Hindlimb muscle (tissue), 1 donor: ENCODE measurements at regions not wholly inside any gene's neighbourhood (a gene's known extent, or its start where the extent isn't known, plus 50 kb on each side); places are given as distances from the start of the nearest gene placed in this dataset.

ENCODE experiments used
- DNase-seq: peaks from one replicate; pipeline ENCODE4 v3.0.0-alpha.2; 2013

DNA sequence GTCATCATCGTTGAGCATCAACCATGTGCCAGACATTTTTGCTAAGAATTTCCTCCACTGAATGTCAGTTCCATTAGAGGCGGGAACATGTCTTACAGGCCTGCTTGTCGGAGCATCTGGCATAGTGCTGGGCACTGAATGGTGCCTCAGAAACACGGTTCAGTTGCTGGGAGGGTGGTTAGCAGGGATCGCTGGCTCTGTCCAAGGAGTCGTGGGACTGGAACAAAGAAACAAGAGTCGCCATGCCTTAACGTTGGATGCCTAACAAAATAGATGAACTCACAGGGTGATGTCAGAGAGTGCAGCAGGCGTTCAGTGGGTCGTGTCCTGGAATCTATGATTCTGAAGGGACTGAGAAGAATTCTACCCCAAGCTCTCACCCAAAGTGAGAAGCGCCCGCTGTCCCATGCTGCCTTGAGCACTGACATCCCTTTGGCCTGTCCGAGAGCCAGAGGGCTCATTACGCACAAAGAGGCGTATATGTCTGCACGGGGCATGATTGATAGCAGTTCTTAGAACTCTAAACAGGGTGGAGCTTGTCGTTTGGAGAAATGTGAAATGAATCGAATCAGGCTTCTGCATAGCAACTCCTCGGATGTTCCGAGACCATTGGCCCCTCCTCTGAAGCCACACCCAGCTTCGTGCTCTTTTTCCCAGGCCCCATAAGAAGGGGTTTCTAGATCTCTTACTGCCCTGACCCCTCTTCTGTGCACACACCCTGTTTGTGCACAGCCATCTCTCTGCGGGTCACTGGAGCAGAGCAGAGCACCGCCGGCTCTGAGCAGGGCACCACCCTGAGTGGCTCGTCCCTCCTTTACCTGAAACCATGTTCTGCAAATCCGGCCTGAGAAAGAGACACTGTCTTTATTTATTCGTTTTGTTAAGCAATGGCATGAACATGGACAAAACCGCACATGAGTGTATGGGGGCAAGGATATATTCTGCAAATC is 113.1 kb upstream of the B3GAT1 start:
- no peak for DNase-seq

DNA sequence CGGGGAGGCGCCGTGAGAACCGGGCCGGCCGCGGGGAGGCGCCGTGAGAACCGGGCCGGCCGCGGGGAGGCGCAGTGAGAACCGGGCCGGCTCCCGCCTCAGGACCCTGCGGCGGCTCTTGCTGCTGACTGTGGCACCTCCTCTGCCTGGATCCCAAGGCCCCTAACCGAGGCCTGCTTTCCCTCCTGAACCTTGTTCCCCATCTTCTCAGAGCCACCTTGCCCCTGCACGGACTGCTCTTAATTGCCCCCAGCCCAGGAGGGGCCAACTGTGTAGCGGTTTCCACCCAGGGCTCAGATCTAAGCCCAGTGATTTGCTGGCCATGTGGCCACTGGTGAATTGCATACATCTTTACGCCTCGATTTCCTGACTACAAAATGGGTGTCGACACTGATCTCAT is 112.2 kb upstream of the B3GAT1 start:
- no peak for DNase-seq

DNA sequence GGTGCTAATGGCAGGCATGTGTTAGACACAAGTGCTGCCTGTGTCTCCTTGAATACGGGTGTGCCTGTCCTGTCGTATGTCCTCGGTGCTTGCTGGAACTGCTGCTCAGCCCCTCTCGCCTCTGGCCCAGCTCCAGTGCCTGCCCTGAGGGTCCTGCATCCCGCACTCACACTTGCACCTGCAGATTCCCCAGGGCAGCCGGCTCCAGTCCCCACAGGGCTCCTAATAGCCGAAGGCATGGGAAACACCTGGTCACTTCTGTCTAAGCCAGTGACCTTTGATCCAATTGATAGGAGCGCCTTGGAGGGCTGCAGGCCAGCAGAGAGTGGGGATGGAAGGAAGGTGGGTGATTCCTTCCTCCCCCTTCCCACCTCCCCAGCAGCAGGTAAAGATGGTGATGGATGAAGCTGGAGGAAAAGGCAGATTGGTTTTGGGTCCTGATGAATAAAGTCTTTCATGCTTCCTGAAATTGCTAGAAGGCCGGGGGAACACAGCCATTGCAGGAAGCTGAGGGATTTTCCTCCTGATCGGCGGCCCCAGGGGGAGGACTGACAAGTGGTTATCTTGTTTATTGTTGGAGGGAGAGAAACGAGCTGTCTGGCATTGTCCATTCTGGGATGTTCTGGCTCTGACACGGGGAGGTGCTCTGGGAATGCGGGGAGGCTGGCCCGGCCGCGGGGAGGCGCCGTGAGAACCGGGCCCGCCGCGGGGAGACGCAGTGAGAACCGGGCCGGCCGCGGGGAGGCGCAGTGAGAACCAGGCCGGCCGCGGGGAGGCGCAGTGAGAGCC is 110.9 kb upstream of the B3GAT1 start:
- no peak for DNase-seq

DNA sequence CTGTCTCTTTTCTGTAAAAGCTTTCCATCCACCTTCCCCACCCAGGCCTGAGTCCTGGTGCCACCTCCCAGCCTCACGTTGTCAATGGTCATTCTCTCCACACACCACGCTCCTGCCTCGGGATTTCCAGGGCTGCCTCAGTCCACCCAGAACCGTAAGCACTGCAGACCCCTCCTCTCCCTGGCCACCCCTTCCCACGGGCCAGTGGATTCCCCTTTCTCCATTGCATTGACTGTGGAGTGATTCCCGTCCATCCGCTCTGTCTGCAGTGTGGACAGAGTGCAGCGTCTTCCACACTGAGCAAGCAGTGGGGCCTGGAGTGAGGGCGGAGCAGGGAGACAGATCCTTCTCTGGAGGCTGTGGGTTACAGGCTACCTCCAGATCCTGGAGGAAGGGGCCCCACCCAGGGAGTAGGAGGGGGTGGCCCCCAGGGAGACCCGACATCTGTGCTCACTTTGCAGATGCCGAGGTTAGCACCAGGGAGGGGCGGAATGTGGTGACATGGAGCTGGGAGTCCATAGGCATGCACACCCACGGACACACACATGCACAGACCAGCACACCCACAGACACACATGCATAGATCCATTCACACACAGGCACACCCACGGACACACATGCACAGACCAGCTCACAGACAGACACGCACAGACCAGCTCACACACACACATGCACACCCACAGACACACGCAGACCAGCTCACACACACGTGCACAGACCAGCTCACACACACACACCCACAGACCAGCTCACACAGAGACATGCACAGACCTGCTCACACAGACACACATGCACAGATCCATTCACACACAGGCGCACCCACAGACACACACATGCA is 109.6 kb upstream of the B3GAT1 start:
- no peak for DNase-seq

DNA sequence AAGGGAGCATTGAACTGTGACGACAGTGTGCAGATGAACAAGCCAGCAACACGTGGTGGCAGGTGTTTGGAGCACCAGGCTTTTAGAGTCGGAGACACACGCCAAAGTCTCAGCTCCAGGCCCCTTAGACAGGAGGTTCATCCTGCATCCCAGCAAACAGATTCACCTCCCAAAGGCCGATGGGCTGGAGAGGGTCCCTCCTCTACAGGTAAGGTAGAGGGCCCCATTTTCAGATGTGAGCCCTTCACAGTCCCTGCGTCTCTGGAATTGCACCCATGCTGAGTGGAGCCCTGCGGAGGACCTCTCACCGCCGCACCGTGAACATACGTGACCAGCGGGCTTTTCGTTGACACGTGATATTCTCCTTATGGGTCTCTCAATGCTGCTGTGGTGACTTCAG is 109.0 kb upstream of the B3GAT1 start:
- DNase-seq: no peak

DNA sequence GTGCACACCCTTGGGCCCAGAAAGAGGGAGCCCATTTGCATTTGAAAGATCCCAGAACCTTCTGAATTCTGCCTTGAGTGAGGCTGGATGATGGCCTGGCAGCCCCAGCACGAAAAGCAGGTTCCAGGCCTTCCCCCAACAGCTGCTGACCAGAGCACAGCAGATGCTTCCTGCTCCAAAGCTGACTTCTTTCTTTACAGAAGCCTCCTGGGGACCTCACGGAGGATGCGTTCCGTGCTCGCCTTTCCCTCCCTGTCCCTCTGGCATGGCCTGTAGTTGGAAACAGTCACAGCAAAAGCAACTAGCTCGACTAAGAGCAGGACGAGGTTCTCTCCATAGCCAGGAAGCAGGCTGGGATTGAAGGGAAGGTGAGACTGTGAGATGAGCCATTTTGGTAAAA is 107.7 kb upstream of the B3GAT1 start:
- DNase-seq: peak; percentile 71

DNA sequence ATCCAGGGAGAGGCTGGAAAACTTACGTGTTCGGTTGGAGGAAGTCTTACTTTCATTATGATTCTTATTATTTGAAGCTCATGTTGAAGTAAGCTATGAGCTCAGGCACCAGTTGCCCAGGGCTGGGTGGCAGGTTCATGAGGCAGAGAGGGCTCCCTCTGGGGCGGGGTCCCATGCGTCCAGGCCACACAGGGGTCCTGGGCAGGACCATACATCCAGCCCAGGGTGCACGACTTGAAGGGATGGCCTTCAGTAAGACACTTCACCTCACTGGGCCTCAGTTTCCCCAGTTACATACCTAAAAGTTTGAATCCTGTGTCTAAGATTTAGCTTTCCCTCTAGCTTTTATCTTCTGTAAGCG is 107.3 kb upstream of the B3GAT1 start:
- DNase-seq: no peak

DNA sequence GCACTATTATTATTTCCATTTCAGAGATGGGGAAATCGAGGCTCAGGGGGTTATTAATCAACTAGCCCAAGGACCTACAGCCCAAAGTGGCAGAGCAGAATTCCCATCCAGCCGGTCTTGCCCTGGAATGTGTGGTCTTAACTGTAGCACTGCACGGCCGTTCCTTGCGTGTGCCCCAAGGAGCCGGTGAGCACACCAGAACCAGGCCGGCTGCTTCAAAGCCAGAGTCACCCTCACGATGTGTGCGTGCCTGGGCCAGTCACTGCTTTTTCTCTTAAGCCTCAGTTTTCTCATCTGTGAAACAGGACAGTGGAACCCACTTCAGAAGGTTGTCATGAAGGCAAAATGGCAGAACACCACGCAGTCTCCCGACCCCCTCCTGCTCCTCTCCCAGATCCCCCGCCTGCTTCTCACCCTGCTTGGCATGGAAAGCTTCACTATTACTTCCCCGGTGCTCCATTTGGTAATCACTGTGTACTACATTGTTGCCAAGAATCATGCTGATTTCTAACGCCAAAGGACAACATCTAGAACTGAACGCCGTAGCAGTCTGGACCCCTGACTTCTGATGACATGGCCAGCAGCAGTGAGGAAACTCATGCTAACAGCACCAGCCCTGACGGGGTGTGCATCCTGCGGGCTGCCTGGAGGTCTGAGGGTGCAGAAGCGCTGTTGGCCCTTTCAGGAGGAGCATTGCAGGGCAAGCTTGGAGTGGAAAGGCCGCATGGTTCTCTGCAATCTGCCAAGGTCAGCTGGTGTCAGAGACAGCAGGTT is 106.8 kb upstream of the B3GAT1 start:
- DNase-seq: no peak

DNA sequence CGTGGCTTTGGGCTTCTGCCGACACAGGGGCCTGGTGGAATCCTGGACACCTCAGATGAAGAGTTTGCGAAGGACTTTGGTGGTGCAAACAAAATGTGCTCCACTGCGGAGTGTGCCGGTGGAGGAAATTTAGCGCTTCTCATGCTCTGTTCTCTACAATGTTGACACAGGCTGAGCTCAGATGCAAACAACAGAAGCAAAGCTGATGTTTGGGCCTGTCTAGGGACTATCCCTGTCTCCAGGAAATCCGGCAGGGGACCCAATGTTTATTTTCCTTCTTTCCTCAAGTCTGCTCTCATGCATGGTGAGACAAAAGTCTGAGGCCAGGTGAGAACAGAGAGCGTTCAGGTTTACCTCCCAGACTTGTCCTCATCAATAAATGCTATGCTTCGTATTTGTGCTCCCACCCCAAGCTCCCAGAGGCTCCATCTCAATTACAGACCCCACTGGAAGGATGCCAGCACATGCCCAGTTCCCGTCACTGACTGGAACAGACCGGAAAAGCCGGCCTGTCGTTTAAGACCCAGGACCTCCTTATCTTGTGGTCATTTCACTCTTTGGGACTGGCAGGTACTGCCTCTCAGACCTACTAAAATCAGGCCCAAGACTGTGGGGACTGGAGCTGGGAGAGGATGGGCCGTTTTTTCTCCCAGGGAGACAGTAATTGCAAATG is 105.7 kb upstream of the B3GAT1 start:
- DNase-seq: no peak

DNA sequence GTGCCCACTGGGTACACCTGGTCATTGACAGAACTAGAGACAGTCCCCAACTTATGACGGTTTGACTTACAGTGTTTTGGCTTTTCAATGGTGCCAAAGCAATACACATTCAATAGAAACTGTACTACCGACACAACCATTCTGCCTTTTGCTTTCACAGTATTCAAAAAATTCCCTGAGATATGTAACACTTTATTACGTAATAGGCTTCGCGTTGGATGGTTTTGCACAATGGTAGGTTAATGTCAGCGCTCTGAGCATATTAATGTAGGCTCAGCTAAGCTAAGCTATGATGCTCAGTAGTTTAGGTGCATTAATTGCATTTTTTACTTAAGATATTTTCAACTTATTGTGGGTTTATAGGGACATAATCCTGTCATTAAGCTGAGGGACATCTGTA is 105.1 kb upstream of the B3GAT1 start:
- DNase-seq: no peak

DNA sequence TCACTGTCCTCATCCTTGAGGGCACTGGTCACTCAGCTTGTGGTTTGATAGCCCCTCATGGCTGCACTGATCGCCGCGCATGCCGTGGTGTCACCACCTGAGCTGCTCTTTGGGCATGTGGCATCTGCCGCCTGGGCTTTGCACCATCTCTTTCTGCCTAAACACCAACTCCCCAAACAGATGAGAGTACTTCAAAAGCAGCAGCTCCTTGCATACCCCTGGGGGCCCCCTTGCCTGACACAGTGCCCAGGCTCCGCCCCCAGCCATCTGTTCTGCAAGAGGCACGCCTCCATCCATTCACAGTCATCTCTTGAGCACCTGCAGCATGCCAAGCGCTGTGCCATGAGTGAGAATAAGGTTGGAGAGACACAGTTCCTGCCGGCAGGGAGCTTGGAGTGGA is 104.5 kb upstream of the B3GAT1 start:
- no peak for DNase-seq

DNA sequence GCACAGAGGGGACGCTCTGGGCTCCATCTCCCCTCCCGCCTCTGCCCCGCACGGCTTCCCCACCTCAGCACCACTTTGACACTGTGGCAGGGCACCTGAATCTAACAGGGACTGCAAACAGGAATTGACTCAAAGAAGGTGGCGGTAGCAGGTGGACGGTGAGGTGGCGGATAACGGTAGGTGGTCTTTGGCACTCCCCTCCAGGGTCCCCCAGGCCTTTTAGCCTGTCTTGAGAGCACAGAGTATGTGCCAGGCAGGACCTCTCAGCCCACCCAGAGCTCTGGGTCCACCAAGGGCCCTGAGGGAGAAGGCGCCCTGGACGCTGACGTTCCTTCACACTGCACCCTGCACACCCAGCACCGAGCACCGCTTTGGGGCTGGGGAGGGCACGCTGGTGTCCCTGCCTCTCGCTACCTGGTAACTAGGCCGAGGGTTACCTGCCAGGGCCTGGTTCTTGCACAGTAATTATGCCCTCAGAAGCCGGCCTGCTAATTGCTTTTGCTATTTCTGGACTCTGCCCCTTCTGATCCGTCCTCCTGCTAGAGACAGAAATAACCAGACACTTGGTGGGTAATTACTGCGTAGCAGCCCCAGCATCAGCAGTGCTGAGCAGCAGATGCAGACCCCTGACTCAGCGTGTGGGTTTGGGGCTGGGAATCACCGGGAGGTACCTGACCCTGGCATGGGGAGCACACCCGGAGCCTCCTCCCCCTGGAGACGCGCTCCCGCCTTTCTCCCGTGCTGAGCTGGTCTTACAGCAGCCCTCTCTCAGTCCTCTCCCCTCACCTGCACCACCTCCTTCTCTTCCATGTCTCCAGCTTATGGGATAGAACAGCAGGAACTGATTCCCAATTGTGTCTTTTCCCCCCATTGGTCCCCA is 103.3 kb upstream of the B3GAT1 start:
- DNase-seq: no peak

DNA sequence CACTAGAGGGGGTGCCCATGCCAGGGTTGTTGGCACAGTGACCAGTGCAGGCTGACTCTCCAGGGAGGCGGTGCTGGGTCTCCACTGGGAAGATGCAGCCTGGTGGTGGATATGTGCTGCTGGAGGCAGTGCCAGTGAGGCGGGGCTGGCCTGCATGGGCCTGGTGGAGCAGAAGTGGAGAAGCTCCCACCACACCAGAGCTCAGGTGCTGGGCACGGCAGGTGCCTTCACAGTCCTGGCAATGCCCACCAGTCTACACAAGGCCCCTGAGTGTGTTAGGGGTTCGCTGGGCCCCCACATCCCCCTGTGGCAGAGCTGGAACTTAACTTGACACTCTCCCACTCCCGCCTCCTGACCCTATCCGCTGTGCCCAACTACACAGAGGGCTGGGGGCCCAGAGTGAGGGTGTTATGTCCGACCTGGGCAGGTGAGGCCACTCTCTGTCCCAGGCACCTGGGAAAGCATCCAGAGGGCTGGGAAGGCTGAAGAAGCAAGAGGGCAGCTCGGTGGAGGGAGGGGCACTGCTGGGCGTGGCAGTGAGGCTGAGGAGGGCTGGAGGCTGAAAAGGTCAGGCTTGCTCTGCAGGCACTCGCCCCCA is 102.4 kb upstream of the B3GAT1 start:
- no peak for DNase-seq

DNA sequence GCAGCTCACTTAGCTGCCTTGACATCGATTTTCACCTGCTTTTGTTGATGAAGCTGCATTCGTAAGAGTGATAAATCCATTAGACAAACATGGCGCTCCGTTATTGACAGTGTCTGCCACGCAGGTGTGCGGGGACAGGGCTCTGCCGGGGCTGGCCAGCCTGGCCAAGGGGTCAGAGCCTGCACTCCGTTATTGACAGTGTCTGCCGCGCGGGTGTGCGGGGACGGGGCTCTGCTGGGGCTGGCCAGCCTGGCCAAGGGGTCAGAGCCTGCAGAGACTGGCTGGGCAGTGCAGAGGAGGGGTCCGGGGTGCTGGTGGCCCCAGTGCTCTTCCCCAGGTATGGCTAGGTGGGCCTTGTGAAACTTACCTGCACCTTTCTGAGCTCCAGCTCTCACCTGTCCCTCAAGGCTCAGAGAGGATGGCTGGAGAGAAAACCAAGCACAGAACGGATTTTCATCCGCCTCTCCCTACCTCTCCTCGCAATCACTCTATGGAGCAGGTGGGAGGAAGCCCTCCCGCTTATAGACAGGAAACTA is 101.6 kb upstream of the B3GAT1 start:
- no peak for DNase-seq

DNA sequence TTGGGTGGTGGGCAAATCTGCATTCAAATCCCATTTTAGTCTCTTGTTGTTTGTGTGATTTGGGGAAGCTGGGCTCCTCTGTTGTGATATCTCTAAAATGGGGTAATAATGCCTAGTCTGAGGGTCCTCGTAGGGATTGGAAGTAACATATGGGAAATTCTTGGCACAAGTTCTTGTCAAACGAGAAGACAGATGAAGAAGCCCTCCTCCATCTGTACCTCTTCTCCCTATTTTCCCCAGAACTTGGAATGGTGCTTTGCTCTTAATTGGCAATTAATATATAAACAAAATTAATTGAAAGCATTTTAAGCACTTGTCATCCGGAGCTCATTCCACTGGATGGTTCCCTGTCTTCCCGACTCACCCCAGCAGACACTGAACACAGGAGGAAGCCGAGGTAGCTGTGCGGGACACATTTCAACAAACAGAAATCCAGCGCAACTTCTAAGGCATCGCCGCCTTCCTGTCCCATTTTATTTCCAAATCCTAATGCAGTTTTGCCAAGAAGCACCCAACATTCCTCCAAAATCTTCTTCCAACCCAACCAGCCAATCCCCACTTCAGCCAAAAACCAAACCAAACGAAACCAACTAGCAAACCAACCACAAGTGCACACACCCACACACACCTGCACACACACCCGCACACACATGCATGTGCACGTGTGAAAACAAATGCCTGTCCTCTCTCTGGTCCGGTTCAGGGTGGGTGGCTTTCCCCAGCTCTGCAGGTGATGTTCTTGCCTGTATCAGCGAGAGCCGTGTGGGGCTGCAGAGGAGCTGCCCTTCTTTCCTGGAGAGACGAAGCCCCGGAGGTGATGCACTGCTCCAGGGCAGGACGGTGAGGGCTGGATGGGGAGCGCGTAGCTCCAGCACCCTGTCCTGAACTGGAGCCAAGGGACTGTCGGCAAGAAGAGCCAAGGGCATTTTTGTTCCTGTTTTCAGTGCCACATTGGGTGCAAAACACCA is 100.8 kb upstream of the B3GAT1 start:
- no peak for DNase-seq

DNA sequence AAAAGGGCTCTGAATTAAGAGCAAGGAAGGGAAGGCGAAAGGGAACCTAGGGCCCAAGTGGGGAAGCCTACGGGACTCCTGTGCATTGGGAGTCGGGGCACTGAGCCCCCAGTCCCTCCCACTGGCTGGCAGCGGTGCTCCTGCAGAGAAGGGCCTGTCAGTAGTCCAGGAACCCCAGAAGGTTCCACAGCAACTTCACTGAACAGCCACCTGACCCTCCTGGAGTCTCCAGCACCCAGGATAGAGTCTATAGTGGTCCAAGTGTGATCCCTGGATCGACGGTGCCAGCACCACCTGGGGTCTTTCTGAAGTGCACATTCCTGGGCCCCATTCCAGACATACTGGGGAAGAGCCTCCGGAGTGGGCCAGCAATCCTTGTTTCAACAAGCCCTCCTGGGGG is 100.0 kb upstream of the B3GAT1 start:
- no peak for DNase-seq

DNA sequence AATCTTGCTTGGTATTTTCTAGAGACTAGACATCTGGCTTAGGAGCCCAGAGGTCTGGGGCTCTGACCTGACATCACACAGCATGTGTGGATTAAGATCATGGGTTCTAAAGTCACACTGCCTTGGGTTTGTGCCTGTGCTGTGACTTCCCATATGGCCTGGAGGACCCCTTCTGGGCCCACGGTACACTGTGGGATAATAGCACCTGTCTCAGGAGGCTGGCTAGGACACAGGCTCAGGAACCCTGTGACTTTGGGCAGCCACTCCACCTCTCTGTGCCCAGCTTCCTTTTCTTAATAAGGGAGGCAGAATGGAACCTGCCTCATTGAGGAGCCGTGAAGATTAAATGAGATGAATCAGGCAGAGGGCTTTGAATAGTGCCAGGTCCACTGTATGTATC is 99.2 kb upstream of the B3GAT1 start:
- no peak for DNase-seq

DNA sequence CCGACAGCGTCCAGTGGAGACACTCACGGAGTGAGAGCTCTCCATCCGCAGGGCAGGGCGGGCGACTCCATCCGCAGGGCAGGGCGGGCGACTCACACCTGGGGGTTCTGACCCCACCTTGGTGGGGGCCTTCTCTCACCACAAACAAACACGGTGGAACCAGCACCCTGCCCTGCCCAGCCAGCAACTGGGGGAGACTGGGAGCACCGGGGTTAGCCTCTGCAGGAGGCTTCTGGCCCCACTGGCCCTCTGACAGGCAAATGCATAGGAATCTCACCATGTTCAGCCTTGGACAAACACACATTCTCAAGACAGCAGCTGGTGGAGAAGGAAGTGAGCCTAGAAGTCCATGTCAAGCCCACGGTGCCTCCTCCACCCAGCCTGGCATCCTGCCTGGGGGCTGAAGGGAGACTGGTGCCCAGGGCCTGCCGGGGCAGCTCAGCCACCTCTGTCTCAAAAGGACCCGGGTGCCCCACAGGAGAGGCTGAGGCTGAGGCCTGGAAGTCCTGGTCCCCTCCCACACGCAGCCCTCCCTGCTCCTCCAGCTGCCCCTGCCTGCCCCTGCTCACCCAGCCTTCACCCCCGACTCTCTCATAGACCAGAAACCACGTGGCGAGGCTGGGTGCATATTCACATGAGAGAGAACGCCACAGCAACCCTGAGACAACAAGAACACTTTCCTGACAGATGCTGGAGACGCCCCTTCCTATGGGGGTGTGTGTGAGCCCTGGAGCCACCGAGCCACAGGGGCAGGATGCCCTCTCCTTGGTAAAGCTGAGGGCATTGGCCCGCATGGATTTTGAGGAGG is 98.4 kb upstream of the B3GAT1 start:
- DNase-seq: no peak
